ENCODE measurements at regions not wholly inside any gene's neighbourhood (a gene's known extent, or its start where the extent isn't known, plus 50 kb on each side); places are given as distances from the start of the nearest gene placed in this dataset.

DNA sequence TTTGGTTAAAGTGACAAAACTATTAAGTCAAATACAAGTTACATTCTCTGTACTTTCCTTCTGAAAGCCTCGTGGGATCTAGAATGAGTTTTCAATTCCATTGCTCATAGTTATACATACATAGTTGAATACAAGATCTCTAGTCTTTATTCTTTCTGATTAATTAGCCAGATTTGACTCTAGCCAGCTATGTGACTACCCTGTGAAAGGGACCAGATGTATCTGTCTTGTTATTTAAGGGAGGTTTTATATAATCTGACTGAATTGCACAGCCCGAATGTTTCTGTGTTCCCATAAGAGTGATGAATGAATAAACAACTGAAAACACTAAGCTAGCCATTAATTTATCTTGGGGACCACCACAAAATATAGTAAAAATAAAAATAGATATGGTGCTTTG lies 166.7 kb downstream of the TMEM167A start:
- TF ChIP-seq NFE2 (CRISPR knock-in tag; IDR thresholded peaks at IDR 0.05), result no peak
- TF ChIP-seq POLR2A (IDR thresholded peaks at IDR 0.05; ENCODE audit: insufficient read depth in 1 of 2, low read depth in 2 of 2, low read length in 2 of 2), result no peak
- TF ChIP-seq, protein P1, sequence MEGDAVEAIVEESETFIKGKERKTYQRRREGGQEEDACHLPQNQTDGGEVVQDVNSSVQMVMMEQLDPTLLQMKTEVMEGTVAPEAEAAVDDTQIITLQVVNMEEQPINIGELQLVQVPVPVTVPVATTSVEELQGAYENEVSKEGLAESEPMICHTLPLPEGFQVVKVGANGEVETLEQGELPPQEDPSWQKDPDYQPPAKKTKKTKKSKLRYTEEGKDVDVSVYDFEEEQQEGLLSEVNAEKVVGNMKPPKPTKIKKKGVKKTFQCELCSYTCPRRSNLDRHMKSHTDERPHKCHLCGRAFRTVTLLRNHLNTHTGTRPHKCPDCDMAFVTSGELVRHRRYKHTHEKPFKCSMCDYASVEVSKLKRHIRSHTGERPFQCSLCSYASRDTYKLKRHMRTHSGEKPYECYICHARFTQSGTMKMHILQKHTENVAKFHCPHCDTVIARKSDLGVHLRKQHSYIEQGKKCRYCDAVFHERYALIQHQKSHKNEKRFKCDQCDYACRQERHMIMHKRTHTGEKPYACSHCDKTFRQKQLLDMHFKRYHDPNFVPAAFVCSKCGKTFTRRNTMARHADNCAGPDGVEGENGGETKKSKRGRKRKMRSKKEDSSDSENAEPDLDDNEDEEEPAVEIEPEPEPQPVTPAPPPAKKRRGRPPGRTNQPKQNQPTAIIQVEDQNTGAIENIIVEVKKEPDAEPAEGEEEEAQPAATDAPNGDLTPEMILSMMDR (CRISPR knock-in tag; IDR thresholded peaks at IDR 0.05), result no peak
- no peak for TF ChIP-seq SMC3 (IDR thresholded peaks at IDR 0.05; ENCODE audit: low read length)
- TF ChIP-seq PHF21A (CRISPR knock-in tag; IDR thresholded peaks at IDR 0.05), result no peak
- no peak for TF ChIP-seq PAX8 (CRISPR knock-in tag; IDR thresholded peaks at IDR 0.05; ENCODE audit: borderline replicate concordance)
- TF ChIP-seq JUNB (CRISPR knock-in tag; IDR thresholded peaks at IDR 0.05; ENCODE audit: borderline replicate concordance), result no peak
- no peak for TF ChIP-seq ATF2 (CRISPR knock-in tag; IDR thresholded peaks at IDR 0.05)
- TF ChIP-seq AGO2 (optimal IDR thresholded peaks at IDR 0.05; ENCODE audit: low read depth, low read length), result no peak
- TF ChIP-seq SP1 (IDR thresholded peaks at IDR 0.05), result no peak
- TF ChIP-seq SP1 (CRISPR knock-in tag; IDR thresholded peaks at IDR 0.05), result no peak
- TF ChIP-seq, protein P2, sequence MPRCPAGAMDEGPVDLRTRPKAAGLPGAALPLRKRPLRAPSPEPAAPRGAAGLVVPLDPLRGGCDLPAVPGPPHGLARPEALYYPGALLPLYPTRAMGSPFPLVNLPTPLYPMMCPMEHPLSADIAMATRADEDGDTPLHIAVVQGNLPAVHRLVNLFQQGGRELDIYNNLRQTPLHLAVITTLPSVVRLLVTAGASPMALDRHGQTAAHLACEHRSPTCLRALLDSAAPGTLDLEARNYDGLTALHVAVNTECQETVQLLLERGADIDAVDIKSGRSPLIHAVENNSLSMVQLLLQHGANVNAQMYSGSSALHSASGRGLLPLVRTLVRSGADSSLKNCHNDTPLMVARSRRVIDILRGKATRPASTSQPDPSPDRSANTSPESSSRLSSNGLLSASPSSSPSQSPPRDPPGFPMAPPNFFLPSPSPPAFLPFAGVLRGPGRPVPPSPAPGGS (CRISPR knock-in tag; IDR thresholded peaks at IDR 0.05), result no peak
- TF ChIP-seq JDP2 (CRISPR knock-in tag; IDR thresholded peaks at IDR 0.05; ENCODE audit: borderline replicate concordance), result no peak

Data from HepG2 (cell line).